Neural cell (in vitro differentiated cells): ENCODE measurements at regions not wholly inside any gene's neighbourhood (a gene's known extent, or its start where the extent isn't known, plus 50 kb on each side); places are given as distances from the start of the nearest gene placed in this dataset.

Experiments used
- H2AFZ ChIP-seq: fragments of 200-600, 300-800 bp; sonication (generic), shearing (Covaris generic); 2 replicates; pipeline ENCODE4 v1.6.0; 2014; ENCODE audit warnings: low read depth, mild to moderate bottlenecking, antibody characterized with exemption, low read length, moderate library complexity
- H3F3A ChIP-seq: fragments of 200-600 bp; shearing (Covaris generic); 2 replicates; pipeline ENCODE4 v1.6.1; 2016; ENCODE audit warnings: mild to moderate bottlenecking, moderate library complexity, mixed read lengths, antibody characterized with exemption, low read length; ENCODE audit not compliant: insufficient read depth, poor library complexity, severe bottlenecking
- H3K27ac ChIP-seq: fragments of 200-600, 300-800 bp; sonication (generic), shearing (Covaris generic); 2 replicates; pipeline ENCODE4 v1.5.1; 2014; ENCODE audit warnings: mild to moderate bottlenecking, low read length, moderate library complexity
- H3K27me3 ChIP-seq: fragments of 300-800, 200-600 bp; sonication (generic), shearing (Covaris generic); 2 replicates; pipeline ENCODE4 v1.6.0; 2014; ENCODE audit warnings: mild to moderate bottlenecking, low read depth, low read length, moderate library complexity; ENCODE audit not compliant: insufficient read depth
- H3K36me3 ChIP-seq: fragments of 300-800, 200-600 bp; sonication (generic), shearing (Covaris generic); 2 replicates; pipeline ENCODE4 v1.5.1; 2014; ENCODE audit warnings: mild to moderate bottlenecking, antibody characterized with exemption, low read length, moderate library complexity; ENCODE audit not compliant: insufficient read depth
- H3K4me2 ChIP-seq: fragments of 300-800, 200-600 bp; sonication (generic), shearing (Covaris generic); 2 replicates; pipeline ENCODE4 v1.6.0; 2014; ENCODE audit warnings: mild to moderate bottlenecking, low read length
- H3K4me3 ChIP-seq: fragments of 300-800, 200-600 bp; sonication (generic), shearing (Covaris generic); 2 replicates; pipeline ENCODE4 v1.5.1; 2014; ENCODE audit warnings: mild to moderate bottlenecking, low read length, moderate library complexity
- H3K79me2 ChIP-seq: fragments of 200-600 bp; shearing (Covaris generic); replicated peaks from 2 replicates; pipeline ENCODE4 v1.6.0; 2014; ENCODE audit warnings: mild to moderate bottlenecking, low read length, moderate library complexity; ENCODE audit not compliant: insufficient read depth
- H3K9ac ChIP-seq: fragments of 300-800, 200-600 bp; sonication (generic), shearing (Covaris generic); 2 replicates; pipeline ENCODE4 v1.6.1; 2016; ENCODE audit warnings: mild to moderate bottlenecking, low read length, mixed read lengths
- H3K9me2 ChIP-seq: fragments of 200-600 bp; shearing (Covaris generic); 2 replicates; pipeline ENCODE4 v1.6.1; 2016; ENCODE audit warnings: mild to moderate bottlenecking, low read length, mixed read lengths; ENCODE audit not compliant: insufficient read depth
- H3K9me3 ChIP-seq: fragments of 200-600, 300-800 bp; sonication (generic), shearing (Covaris generic); 2 replicates; pipeline ENCODE4 v1.6.1; 2016; ENCODE audit warnings: mild to moderate bottlenecking, mixed run types, low read length, moderate library complexity, mixed read lengths
- H4K20me1 ChIP-seq: fragments of 200-600 bp; shearing (Covaris generic); 2 replicates; pipeline ENCODE4 v1.6.1; 2016; ENCODE audit warnings: mild to moderate bottlenecking, mixed run types; ENCODE audit not compliant: insufficient read depth
- CTCF ChIP-seq: fragments of 450-650 bp; IDR thresholded peaks from 2 replicates; pipeline ENCODE4 v1.5.1; 2014; ENCODE audit warnings: antibody characterized with exemption, mild to moderate bottlenecking, moderate library complexity; ENCODE audit not compliant: poor library complexity, severe bottlenecking
- EP300 ChIP-seq: fragments of 450-650 bp; conservative IDR thresholded peaks from 2 replicates; pipeline ENCODE4 v1.6.1; 2014; ENCODE audit warnings: antibody characterized with exemption, mild to moderate bottlenecking, moderate library complexity; ENCODE audit not compliant: poor library complexity, severe bottlenecking
- EZH2 ChIP-seq: fragments of 200-600, 300-800 bp; shearing (Covaris generic), sonication (generic); IDR thresholded peaks from 2 replicates; pipeline ENCODE4 v1.6.1; 2014; ENCODE audit warnings: antibody characterized with exemption, low read length, borderline replicate concordance, mild to moderate bottlenecking; ENCODE audit not compliant: insufficient read depth, poor library complexity, severe bottlenecking
- MXI1 ChIP-seq: fragments of 450-650 bp; conservative IDR thresholded peaks from 2 replicates; pipeline ENCODE4 v1.6.1; 2014; ENCODE audit warnings: antibody characterized with exemption, mild to moderate bottlenecking; ENCODE audit not compliant: poor library complexity, severe bottlenecking
- POLR2AphosphoS5 ChIP-seq: IDR thresholded peaks from 2 replicates; pipeline ENCODE4 v1.6.1; 2012
- RAD21 ChIP-seq: fragments of 450-650 bp; conservative IDR thresholded peaks from 2 replicates; pipeline ENCODE4 v1.6.1; 2014; ENCODE audit warnings: antibody characterized with exemption, mild to moderate bottlenecking, moderate library complexity
- REST ChIP-seq: IDR thresholded peaks from 2 replicates; pipeline ENCODE4 v1.6.1; 2012; ENCODE audit warnings: borderline replicate concordance
- SMC3 ChIP-seq: fragments of 450-650 bp; conservative IDR thresholded peaks from 2 replicates; pipeline ENCODE4 v1.6.1; 2014; ENCODE audit warnings: antibody characterized with exemption, mild to moderate bottlenecking, moderate library complexity; ENCODE audit not compliant: poor library complexity
- TAF1 ChIP-seq: IDR thresholded peaks from 2 replicates; pipeline ENCODE4 v1.6.1; 2012; ENCODE audit warnings: low read depth

GRCh38 chr9:119974026-119974425, 604.8 kb upstream of the BRINP1 start:
- no peaks in the 10 kb centered on the region for H4K20me1 ChIP-seq
- no peaks in the 10 kb centered on the region for H3K36me3 ChIP-seq
- no peaks in the 10 kb centered on the region for H3K9me2 ChIP-seq
- no peak overlapping the region for H3K27ac ChIP-seq
- H2AFZ ChIP-seq: no peak overlapping the region
- no peaks in the 10 kb centered on the region for H3K27me3 ChIP-seq
- H3K4me3 ChIP-seq: no peak overlapping the region
- no peaks in the 10 kb centered on the region for H3F3A ChIP-seq
- no peaks in the 10 kb centered on the region for H3K79me2 ChIP-seq
- H3K4me2 ChIP-seq: no peak overlapping the region
- no peak overlapping the region for H3K9ac ChIP-seq
- H3K9me3 ChIP-seq: no peaks in the 10 kb centered on the region
- TF ChIP-seq POLR2AphosphoS5: no peak
- TF ChIP-seq REST: no peak
- no peak for TF ChIP-seq EP300
- TF ChIP-seq TAF1: no peak
- TF ChIP-seq CTCF: no peak
- TF ChIP-seq SMC3: no peak
- TF ChIP-seq RAD21: no peak
- TF ChIP-seq EZH2: no peak
- TF ChIP-seq MXI1: no peak

- H3K27me3 ChIP-seq: no peaks in the 10 kb centered on the region
- H3K9me3 ChIP-seq: no peaks in the 10 kb centered on the region
- H2AFZ ChIP-seq: no peak overlapping the region
- H3K27ac ChIP-seq: no peak overlapping the region
- no peaks in the 10 kb centered on the region for H3K9me2 ChIP-seq
- H3K4me2 ChIP-seq: no peak overlapping the region
- H3K36me3 ChIP-seq: no peaks in the 10 kb centered on the region
- H4K20me1 ChIP-seq: no peaks in the 10 kb centered on the region
- H3K79me2 ChIP-seq: no peaks in the 10 kb centered on the region
- no peak overlapping the region for H3K4me3 ChIP-seq
- no peaks in the 10 kb centered on the region for H3F3A ChIP-seq
- TF ChIP-seq SMC3 (peak; percentile 85), CTCF (peak; percentile 88), EZH2 (no peak), RAD21 (peak; percentile 80)
- no peak overlapping the region for H3K9ac ChIP-seq
Measured at GRCh38 chr9:119968836-119969707, 599.8 kb upstream of the BRINP1 start.
